ENCODE measurements at regions not wholly inside any gene's neighbourhood (a gene's known extent, or its start where the extent isn't known, plus 50 kb on each side); places are given as distances from the start of the nearest gene placed in this dataset.

- H3K27ac Mint-ChIP-seq = no peak overlapping the region
- POLR2A ChIA-PET = no interaction called here
- no peak for TF ChIP-seq EZH2 (IDR thresholded peaks at IDR 0.05; ENCODE audit: borderline replicate concordance, insufficient read depth, low read depth, low read length, poor library complexity, severe bottlenecking)
- TF ChIP-seq, protein P1, sequence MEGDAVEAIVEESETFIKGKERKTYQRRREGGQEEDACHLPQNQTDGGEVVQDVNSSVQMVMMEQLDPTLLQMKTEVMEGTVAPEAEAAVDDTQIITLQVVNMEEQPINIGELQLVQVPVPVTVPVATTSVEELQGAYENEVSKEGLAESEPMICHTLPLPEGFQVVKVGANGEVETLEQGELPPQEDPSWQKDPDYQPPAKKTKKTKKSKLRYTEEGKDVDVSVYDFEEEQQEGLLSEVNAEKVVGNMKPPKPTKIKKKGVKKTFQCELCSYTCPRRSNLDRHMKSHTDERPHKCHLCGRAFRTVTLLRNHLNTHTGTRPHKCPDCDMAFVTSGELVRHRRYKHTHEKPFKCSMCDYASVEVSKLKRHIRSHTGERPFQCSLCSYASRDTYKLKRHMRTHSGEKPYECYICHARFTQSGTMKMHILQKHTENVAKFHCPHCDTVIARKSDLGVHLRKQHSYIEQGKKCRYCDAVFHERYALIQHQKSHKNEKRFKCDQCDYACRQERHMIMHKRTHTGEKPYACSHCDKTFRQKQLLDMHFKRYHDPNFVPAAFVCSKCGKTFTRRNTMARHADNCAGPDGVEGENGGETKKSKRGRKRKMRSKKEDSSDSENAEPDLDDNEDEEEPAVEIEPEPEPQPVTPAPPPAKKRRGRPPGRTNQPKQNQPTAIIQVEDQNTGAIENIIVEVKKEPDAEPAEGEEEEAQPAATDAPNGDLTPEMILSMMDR (IDR thresholded peaks at IDR 0.05) = no peak
These were observed 95.2 kb downstream of the EDN1 start for GRCh38 chr6:12385316-12385715.

GRCh38 chr6:12386816-12387215 lies 96.7 kb downstream of the EDN1 start:
- no peaks in the 10 kb centered on the region for H3K9me3 ChIP-seq (ENCODE audit: control extremely low read depth in 1 of 3, control insufficient read depth in 2 of 3, insufficient read depth in 1 of 3, low read length in 2 of 3)
- H3K27me3 ChIP-seq (replicated peaks in 1 of 4; ENCODE audit: control extremely low read depth in 1 of 4, control insufficient read depth in 3 of 4, insufficient read depth in 4 of 4, low read length in 3 of 4) = peaks cover 0 to 9% (median 2%) of the 10 kb centered on the region in 4 experiments
- no peak overlapping the region for H3K4me3 ChIP-seq (ENCODE audit: control extremely low read depth in 1 of 5, extremely low read depth in 1 of 5, insufficient read depth in 1 of 5, low read depth in 2 of 5, low read length in 4 of 5)
- 92% methylated on average over 5 of the region's 5 CpGs for WGBS (ENCODE audit: insufficient coverage)
- CTCF ChIA-PET = no interaction called here
- H2AFZ ChIP-seq (ENCODE audit: insufficient read depth, low read depth, low read length, poor library complexity, severe bottlenecking) = no peak overlapping the region
- intact Hi-C loops (cut with micrococcal nuclease) = no loop called here
- no peaks in the 10 kb centered on the region for H3K36me3 ChIP-seq (replicated peaks in 1 of 2; ENCODE audit: control extremely low read depth in 1 of 2, control insufficient read depth in 1 of 2, extremely low read depth in 1 of 2, insufficient read depth in 2 of 2, low read length in 1 of 2)
- H3K4me1 ChIP-seq (ENCODE audit: control insufficient read depth in 2 of 2, insufficient read depth in 2 of 2, low read length in 2 of 2) = no peaks in the 10 kb centered on the region
- H3K9me3 Mint-ChIP-seq (ENCODE audit: insufficient read depth) = peaks cover 4% of the 10 kb centered on the region
- H3K27ac Mint-ChIP-seq = no peak overlapping the region
- H3K27ac ChIP-seq (ENCODE audit: low read length in 2 of 2) = no peak overlapping the region
- POLR2A ChIA-PET = no interaction called here
- H3K27me3 Mint-ChIP-seq = peaks cover 36% of the 10 kb centered on the region
- no peaks in the 10 kb centered on the region for H4K20me1 ChIP-seq (ENCODE audit: control insufficient read depth, insufficient read depth, low read length, poor library complexity, severe bottlenecking)
- H3K9ac ChIP-seq (ENCODE audit: low read length) = no peak overlapping the region
- no peaks in the 10 kb centered on the region for H3K79me2 ChIP-seq (ENCODE audit: control insufficient read depth, insufficient read depth, low read length)
- no peak overlapping the region for H3K4me3 Mint-ChIP-seq
- DNase-seq (no peak), ATAC-seq (ENCODE audit: low read depth) (no peak)
- TF ChIP-seq, protein P1 (IDR thresholded peaks at IDR 0.05) = no peak
- TF ChIP-seq EZH2 (IDR thresholded peaks at IDR 0.05; ENCODE audit: borderline replicate concordance, insufficient read depth, low read depth, low read length, poor library complexity, severe bottlenecking) = no peak
- no peak overlapping the region for H3K4me2 ChIP-seq (replicated peaks; ENCODE audit: low read depth, low read length, poor library complexity, severe bottlenecking)
- H3K4me1 Mint-ChIP-seq = no peaks in the 10 kb centered on the region

More at GRCh38 chr6:12385316-12385715, 95.2 kb downstream of the EDN1 start:
- CTCF ChIA-PET = no interaction called here
- ATAC-seq (ENCODE audit: low read depth) (no peak), DNase-seq (no peak)
- Histone ChIP-seq H3K9ac (ENCODE audit: low read length) (no peak overlapping the region), H4K20me1 (ENCODE audit: control insufficient read depth, insufficient read depth, low read length, poor library complexity, severe bottlenecking) (no peaks in the 10 kb centered on the region), H3K27ac (ENCODE audit: low read length in 2 of 2) (no peak overlapping the region), H3K4me1 (ENCODE audit: control insufficient read depth in 2 of 2, insufficient read depth in 2 of 2, low read length in 2 of 2) (no peaks in the 10 kb centered on the region), H3K4me3 (ENCODE audit: control extremely low read depth in 1 of 5, extremely low read depth in 1 of 5, insufficient read depth in 1 of 5, low read depth in 2 of 5, low read length in 4 of 5) (no peak overlapping the region), H3K79me2 (ENCODE audit: control insufficient read depth, insufficient read depth, low read length) (no peaks in the 10 kb centered on the region), H3K27me3 (replicated peaks in 1 of 4; ENCODE audit: control extremely low read depth in 1 of 4, control insufficient read depth in 3 of 4, insufficient read depth in 4 of 4, low read length in 3 of 4) (peaks cover 0 to 9% (median 2%) of the 10 kb centered on the region in 4 experiments), H3K9me3 (ENCODE audit: control extremely low read depth in 1 of 3, control insufficient read depth in 2 of 3, insufficient read depth in 1 of 3, low read length in 2 of 3) (no peaks in the 10 kb centered on the region), H3K36me3 (replicated peaks in 1 of 2; ENCODE audit: control extremely low read depth in 1 of 2, control insufficient read depth in 1 of 2, extremely low read depth in 1 of 2, insufficient read depth in 2 of 2, low read length in 1 of 2) (no peaks in the 10 kb centered on the region), H2AFZ (ENCODE audit: insufficient read depth, low read depth, low read length, poor library complexity, severe bottlenecking) (no peak overlapping the region), H3K4me2 (replicated peaks; ENCODE audit: low read depth, low read length, poor library complexity, severe bottlenecking) (no peak overlapping the region)
- H3K9me3 Mint-ChIP-seq (ENCODE audit: insufficient read depth) = peaks cover 4% of the 10 kb centered on the region
- peaks cover 33% of the 10 kb centered on the region for H3K27me3 Mint-ChIP-seq
- WGBS (ENCODE audit: insufficient coverage) = 100% methylated on average over 1 of the region's 3 CpGs
- no peaks in the 10 kb centered on the region for H3K4me1 Mint-ChIP-seq
- H3K4me3 Mint-ChIP-seq = no peak overlapping the region
- intact Hi-C loops (cut with micrococcal nuclease) = no loop called here
